LNCaP clone FGC (cell line): ENCODE measurements at regions not wholly inside any gene's neighbourhood (a gene's known extent, or its start where the extent isn't known, plus 50 kb on each side); places are given as distances from the start of the nearest gene placed in this dataset.

Experiments
- DNase-seq: peaks from one replicate; pipeline ENCODE4 v3.0.0-alpha.2; 2011; ENCODE audit warnings: low read depth
- H3K4me3 ChIP-seq: 2 replicates; pipeline ENCODE4 v1.5.1; 2011; ENCODE audit warnings: mild to moderate bottlenecking, low read depth, low read length, control low read depth
- CTCF ChIP-seq: IDR thresholded peaks from 2 replicates; pipeline ENCODE4 v1.5.1; 2012; ENCODE audit warnings: mild to moderate bottlenecking; ENCODE audit not compliant: control insufficient read depth, insufficient read depth; ENCODE audit errors: extremely low read depth

- no peak overlapping the region for H3K4me3 ChIP-seq
- no peak for DNase-seq
- no peak for TF ChIP-seq CTCF
Measured at GRCh38 chr16:5385811-5386210, 288.2 kb upstream of the EEF2KMT start.

DNA sequence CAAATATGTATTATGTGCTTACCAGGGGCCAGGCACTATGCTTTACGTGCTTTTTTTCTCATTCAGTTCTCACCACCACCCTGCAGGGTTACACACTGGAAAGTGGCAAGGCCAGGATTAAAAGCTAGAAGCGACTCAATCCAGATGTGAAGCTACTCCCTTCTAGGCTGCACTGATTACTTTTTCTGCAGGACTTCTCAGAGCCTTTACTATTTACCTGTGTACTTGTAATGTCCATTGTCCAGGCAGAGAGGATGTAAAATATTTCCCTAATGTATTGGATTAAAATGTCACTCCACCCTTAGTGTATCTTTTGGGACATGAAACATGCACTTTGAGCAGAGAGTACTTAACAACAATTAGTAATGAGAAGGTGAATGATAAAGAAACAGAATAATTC, 287.5 kb upstream of the EEF2KMT start:
- H3K4me3 ChIP-seq, result no peak overlapping the region
- no peak for TF ChIP-seq CTCF
- DNase-seq, result no peak

- H3K4me3 ChIP-seq, result no peak overlapping the region
- no peak for DNase-seq
- no peak for TF ChIP-seq CTCF
Measured at GRCh38 chr16:5383737-5384136, 286.1 kb upstream of the EEF2KMT start.

DNA sequence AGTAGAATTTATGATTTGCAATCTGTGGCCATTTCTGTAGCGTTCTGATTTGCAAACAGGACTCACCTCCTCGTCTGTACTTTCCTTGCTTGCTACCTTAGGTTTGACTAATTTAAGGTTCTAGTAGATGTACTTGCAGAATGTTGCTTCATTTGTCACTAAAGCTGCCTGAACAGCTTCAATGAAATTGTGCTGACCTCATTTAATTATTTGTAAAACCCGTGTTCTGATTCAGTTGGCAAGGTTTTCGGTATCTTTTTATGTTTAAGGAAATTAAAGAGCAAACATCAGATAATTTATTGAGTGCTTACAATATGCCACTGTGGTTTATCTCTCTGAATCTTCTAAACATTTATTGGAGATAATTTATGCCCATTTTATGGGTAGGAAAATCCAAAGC, 284.9 kb upstream of the EEF2KMT start:
- DNase-seq, result no peak
- H3K4me3 ChIP-seq, result no peak overlapping the region
- no peak for TF ChIP-seq CTCF

DNA sequence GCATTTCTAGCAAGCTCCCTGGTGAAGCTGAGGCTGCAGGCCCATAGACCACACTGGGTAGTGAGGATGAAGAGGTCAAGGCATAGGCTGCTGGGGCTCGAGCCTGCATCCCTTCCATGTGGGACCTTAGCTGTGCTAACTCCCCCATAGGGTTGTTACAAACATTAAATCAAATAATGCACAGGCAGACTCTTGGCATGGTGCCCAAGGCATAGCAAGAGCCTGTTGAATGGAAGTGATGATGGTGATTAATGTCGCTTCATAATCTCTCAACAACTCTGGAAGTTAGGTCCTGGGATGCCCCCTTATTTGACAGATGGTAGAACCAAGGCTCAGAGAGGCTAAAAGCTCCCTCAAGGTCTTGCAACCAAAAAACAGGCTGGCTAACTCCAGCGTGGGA, 283.9 kb upstream of the EEF2KMT start:
- no peak for DNase-seq
- no peak for TF ChIP-seq CTCF
- H3K4me3 ChIP-seq, result no peak overlapping the region

DNA sequence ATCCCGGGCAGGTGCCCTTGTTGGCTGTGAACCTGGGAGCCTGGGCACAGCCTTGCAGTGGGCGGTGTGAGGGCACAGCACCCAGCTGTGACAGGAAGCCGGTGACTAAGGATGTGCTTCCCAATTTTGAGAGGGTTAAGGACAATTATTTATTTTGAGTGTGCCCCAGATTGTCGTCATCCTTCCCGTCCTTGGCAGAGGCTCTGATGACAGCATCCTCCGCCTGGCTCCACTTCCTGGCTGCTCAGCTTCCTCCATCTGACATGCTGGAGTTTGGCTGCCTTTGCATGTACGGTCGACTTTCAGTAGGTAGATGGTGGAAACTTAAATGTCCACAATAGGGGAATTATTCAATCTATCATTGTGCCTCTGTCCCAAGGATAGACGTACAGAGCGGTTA, 282.4 kb upstream of the EEF2KMT start:
- no peak for TF ChIP-seq CTCF
- DNase-seq, result no peak
- H3K4me3 ChIP-seq, result no peak overlapping the region

GRCh38 chr16:5378531-5378930, 280.9 kb upstream of the EEF2KMT start:
- TF ChIP-seq CTCF, result no peak
- no peak for DNase-seq
- no peak overlapping the region for H3K4me3 ChIP-seq
